ENCODE measurements at regions not wholly inside any gene's neighbourhood (a gene's known extent, or its start where the extent isn't known, plus 50 kb on each side); places are given as distances from the start of the nearest gene placed in this dataset.

- TF ChIP-seq CTCF (IDR thresholded peaks at IDR 0.05) (no peak), POLR2A (IDR thresholded peaks at IDR 0.05) (no peak)
Measured at GRCh38 chr12:115341442-115341841, 657.5 kb upstream of the TBX3 start.
